Renal pelvis (tissue), 1 donor: ENCODE measurements at regions not wholly inside any gene's neighbourhood (a gene's known extent, or its start where the extent isn't known, plus 50 kb on each side); places are given as distances from the start of the nearest gene placed in this dataset.

Source experiments
- DNase-seq: peaks from one replicate; pipeline ENCODE4 v3.0.0-alpha.2; 2013

DNA sequence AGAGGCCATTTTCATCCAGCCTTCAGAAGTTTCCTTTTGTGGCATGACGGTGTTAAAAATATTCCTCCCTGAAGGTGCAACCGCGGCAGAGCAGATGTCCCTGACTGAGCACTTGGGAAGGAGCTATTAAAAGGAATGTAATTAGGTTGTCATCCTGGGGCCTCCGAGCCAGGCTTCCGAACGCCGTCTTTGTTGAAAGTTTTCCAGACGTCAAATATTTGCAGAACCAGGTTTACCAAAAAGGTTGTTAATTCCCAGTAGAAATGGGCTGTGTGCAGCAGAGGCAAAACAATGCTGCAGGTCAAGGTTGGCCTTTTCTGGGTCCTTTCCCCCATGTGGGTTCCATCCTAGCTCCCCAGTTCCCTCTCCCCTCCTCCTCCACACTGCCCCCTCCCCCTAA, 88.8 kb upstream of the CALM2 start:
- DNase-seq: no peak

DNA sequence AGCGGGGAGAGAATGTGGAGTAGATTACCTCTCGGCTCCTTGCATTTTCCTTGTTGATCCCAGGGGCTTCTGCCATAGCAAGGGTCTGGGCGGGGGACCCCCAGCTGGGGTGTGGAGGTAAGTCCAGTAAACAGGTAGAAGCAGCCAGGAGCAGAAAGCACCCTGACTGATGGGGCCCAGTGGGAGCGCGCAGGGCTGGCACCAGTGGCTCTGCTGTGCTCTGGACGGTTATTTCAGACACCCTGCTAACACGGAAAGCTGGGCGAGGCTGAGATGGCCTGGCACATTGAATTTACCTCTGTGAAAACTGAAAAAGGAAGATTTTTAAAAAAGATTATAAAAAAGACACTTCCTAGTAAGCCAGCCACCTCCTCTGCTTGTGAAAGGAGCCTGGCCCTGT, 88.4 kb upstream of the CALM2 start:
- DNase-seq: no peak

DNA sequence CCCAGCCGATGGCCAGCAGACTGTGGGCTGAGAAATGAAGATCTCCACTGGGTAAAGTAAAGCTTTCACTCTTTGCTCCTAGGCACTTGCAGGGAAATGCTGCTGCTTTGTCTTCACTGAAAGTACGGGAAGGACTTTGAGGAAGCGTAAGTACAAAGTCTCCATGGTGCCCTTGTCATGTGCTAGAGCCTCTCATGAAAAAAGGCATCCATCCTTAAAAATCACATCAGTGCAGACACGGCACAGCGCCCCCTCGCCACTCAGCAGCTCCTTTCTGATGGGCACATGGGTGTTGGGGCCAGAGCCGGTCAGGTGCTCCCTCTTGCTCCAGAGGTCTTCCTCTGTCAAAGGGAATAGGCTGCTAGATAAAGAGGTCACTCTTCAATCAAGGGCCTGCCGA, 87.8 kb upstream of the CALM2 start:
- no peak for DNase-seq

DNA sequence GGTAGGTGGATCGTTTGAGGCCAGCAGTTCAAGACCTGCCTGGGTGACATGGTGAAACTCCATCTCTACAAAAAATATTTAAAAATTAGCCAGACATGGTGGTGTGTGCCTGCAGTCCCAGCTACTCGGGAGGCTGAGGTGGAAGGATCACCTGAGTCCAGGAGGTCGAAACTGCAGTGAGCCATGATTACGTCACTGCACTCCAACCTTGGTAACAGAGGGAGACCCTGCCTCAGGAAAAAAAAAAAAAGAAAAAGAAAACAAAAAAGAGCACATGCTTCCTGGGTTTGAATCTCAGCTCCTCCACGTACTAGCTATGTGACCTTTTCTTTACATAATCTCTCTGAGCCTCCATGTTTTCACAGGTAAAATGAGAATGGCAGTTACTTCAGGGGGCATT, 86.3 kb upstream of the CALM2 start:
- DNase-seq: no peak

DNA sequence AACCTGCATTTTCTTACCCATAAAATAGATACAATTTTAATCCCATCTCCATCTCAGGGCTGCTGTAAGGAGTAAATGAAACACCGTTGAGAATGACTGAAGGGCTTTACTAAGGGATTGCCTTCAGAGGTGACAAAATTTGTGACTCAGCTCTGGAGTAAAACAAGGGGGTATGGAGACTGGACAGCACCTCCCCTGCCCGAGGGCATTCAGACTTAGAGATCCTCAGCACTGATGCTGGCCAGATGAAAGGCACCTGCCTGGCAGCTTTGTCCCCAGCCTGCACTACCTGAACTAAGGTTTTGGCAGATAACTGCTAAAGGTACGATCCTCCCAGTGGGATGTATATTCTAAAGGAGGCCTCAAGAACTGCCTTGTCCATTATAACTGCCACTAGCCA, 84.7 kb upstream of the CALM2 start:
- no peak for DNase-seq

DNA sequence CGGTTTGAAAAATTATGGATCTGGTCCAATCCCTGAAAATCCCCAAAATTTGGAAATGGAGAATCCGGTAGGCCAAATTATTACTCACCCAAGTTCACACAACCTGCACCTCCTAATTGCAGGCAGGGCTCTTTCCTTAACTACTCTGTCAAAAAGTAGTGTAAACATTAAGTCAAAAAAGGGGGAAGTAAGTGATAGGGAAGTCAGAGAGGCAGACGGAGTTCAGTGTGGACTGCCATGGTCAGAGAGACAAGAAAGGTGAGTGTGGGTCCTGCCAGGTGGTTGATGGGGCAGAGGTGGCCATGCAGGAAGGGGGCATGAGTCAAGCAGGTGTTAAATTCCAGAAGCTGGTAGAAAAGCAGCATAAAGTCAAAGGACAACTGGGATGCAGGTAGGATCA, 83.5 kb upstream of the CALM2 start:
- DNase-seq: no peak

DNA sequence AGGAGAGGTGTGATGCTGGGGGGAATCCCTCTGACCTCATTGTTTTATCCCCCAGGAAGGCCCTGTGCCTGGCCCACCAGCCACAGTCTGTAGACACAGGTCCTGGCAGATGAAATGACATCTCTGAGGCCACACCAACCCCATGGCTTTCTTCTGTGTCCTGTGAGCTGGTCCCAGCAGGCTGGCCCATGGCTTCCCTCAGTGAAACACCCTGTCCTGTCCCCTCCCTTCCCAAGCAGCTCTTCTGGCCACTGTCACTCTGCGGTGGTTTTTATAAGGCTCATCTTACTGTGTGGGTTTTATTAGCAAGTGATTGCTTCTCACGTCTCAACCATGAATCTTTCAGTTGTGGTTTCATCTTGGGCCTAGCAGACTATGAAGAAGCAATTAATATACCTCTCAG, 81.6 kb upstream of the CALM2 start:
- peak; percentile 60 for DNase-seq

DNA sequence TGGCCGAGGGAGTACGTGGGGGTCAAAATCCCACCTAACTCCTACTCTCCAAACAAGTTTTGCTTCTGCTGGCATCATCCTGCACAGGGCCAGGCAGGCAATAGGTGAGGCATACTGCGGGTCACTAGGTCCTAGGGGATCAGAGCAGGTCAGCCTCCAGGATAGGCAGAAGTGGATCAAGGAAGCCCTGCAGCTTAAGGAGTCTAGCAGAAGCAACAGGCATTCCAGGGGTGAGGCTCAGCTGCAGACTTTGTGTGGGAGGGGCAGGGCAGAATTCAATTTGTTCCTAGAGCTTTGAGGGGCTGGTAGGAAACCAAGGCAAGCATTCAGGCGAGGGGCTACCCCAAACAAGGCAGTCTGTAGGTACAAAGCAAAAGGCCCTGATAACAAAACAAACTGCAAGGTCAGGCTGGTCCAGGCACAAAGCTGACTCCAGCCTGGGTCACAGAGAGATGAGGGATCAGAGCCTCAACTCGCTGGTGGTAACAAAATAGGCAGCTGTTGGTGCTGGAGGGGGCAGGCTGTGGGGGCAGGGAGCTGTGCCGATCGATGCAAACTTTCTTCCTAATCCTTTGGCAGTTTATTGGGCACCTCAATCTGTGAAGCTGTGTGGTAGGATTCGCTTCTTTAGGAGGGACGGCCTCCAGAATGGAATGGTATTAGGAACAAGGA, 80.2 kb upstream of the CALM2 start:
- no peak for DNase-seq

DNA sequence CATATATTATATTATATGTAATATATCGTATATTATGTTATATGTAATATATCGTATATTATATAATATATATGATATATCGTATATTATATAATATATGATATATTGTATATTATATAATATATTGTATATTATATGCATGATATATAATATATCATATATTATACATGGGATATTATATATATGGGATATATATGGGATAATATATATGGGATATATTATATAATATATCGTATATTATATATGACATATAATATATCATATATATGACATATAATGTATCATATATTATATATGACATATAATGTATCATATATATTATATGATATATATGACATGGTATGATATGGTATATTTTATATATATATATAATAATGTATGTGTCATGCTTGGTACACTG, 79.5 kb upstream of the CALM2 start:
- DNase-seq: no peak

DNA sequence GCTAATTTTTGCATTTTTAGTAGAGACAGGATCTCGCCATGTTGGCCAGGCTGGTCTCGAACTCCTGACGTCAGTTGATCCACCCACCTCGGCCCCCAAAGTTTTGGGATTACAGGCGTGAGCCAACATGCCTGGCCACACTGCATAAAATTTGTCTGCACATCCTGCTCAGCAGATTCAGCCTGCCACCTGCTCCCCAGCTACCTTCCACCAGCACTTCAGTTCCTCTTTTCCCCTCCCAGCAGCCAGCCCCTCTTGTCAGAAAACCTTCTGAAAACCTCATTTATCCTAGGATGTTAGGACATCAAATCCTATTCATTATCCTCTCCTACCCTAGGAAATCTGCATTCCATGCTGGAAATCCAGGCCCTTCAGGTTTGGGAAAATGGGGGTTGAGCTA, 78.2 kb upstream of the CALM2 start:
- no peak for DNase-seq

DNA sequence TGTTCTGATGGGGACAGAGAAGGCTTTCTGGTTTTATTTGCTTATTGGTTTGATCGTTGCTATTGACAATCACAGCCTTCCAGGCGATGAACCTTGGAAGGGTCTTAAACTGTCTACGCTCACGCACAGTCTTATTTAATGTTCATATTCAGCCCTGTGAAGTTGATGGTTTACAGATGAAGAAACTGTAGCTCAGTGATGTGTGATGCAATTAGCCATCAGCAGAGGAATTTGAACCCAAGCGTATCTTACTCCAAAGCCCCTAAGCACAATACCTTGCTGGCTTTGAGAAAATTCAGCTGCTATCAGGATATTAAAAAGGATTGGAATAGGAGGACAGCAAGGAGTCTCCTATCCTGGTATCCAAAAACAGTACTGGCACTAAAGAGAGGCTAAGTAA, 77.1 kb upstream of the CALM2 start:
- no peak for DNase-seq

DNA sequence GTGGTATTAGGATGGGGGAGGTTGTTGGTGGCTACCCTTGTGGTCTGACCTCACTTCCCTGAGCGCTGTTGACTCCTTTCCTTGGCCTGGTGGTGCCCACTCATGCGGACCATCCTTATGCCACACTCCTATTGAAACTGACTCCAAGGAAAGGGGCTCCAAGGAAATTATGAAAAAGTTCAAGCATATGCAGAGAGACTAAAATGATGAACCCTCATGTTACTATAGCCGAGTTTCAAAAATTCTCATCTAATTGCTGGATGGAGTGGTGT, 75.0 kb upstream of the CALM2 start:
- no peak for DNase-seq

DNA sequence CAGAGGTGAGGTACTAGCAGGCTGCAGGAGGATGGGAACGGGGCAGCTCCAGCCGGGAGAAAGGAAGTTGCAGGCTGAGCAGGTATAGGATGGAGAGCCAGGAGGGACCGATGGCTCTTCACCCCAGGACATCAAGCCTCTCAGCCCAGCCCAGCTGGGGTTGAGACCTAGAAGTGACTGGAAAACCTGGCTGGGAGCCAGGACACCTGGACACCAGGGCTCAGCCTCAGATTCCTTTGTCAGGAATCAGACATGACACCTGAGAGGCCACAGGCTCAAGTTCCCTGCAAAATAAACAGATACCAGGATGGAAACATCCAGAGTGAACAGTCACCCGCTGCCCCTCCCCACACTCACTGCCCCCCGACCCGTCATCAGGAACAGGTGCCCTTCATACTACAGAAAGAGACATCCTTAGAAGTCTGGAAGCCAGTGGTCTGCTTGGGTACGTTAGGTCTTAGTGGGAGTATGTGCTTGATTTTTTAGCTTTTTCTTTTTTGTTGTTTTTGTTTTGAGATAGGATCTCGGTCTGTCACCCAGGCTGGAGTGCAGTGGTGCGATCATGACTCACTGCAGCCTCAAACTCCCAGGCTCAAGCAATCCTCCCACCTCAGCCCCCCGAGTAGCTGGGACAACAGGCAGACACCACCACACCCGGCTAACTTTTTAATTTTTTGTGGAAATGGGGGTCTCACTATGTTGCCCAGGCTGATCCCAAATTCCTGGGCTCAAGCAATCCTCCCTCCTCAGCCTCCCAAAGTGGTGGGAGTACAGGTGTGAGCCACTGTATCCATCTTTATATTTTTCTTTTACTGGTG, 74.5 kb upstream of the CALM2 start:
- DNase-seq: peak; percentile 66

DNA sequence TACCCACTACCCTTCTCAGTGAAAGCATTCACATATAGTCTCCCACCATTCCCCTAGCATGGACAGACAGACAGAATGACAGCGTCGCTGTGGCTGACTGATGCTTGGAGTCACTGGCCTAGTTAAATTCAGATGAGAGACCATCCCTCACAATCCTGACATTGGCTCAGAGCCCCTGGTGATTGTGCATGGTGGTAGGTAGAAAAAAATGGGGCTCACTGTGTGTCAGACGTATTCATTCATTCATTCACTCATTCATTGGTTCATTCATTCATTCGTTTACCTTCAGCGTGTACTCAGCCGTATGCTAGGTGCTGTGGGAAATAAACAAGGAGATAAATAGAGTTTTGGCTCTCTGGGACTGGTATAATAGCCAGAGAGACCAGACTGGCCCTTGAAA, 73.6 kb upstream of the CALM2 start:
- no peak for DNase-seq

DNA sequence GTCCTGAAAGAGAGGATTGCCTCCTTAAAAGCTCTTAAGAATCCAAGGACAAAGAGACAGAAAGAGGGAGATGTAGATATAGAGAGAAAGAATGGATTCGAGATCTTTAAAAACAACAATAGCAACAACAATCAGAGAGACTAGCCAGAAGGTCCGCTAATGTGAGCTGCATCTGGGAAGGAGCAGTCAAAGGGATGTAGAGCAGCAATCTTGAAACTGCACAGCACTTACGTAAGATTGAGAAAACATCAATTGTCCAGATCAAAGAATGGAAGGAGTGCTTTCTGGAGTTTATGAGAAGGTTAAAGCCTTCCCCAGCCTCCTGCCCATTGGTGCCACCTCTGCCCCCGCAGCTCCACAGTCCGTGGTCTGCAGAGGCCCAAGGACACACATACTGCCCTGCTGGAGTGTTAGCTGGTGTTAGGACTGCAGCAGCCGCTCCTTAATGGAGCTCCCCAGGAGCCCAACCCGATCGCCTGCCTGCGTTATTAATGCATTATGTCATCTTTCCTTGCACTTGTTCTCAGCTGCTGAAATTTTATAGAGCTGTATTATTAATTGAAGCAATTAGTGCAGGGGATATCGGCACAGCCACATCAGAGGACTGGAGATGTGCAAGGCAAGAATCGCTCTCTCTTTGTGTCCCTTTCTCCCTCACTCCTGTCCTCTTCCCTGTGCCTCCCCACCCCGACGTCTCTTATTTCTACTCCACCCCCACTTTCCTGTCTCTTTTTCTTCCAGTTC, 73.0 kb upstream of the CALM2 start:
- no peak for DNase-seq

DNA sequence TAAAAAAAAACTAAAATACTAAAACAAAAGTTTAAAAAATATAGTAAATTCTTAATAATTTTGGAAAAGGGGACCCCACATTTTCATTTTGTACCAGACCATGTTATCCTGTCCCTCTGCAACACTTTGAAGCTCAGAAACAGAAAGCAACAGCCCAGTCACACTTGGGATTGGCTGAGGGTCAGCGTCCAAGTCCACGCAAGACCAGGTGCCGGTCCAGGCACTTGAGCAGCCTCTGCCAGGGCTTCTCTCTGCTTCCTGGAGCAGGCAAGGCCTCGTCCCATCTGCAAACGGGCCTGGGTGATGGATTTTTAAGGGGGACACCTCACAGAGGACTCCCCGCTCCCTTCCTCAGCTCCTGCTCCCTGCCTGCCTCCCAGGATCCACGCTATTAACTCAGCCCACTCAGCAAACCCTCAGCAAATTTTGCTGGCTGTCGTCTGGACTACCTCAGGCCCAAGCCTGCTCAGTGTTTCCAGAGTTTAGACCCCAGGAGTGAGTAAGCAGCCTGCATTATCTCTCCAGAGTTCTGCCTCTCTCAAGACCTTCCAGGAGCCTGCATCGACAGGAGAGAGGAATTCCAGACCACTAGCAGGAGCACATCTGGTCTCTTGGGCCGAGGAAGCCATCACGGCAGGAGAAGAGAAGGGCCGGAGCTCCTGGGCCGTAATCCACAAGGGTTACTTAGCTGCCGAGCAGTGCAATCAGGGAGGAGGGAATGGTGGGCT, 67.4 kb upstream of the CALM2 start:
- no peak for DNase-seq

DNA sequence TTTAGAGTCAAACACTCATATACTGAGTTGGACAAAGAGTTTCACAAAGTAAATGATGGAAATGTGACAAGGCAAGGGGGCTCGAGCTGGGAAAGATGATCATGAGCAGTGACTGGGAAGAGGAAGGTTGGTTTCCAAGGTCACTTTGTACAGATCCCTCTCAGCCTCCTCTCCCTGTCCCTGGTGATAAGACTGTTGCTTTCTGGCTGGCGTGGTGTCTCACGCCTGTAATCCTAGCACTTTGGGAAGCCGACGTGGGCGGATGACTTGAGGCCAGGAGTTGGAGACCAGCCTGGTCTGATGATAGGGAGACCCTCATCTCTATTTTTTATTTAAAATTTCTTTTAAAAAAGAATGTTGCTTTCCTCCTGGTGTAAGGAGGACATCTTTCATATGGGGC, 65.4 kb upstream of the CALM2 start:
- no peak for DNase-seq

DNA sequence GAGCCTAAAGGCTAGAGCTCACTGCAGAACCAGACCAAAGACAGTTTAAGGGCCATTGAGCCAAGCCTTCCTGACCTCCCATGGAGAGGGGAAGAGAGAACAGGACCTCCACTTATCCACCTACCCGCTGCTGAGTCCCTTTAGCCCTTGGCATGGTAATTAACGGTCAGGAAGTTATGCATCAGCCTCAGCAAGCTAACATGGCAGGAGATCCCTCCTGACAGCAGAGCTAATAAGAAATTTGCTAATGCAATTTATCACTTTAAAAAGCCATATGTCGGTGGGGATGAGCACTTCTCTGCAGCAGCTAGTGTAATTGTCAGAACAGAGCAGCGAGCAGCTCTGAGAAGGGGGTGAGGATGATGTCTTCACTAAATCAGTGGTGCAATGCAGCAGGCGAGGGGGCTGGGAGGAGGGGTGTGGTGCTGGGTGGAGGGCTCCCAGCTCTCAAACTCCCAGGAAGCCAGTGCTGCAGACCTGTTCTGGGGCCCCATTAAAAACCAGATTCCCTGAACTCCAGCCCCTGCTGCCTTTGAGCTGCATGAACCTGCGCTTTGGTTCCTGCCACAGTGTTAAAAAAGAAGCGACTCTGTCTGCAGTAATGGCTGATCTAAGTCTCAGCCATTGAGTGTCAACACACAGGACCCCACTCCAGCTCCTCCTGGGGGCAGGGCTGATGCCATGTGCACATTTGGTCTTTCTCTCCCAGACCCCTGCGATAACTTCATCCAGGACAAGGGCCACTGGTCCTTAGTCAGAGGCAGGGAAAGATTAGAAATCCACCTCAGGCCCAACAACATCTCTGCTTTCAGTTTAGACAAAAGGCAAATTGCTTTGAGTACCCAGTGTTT, 63.0 kb upstream of the CALM2 start:
- DNase-seq: no peak

DNA sequence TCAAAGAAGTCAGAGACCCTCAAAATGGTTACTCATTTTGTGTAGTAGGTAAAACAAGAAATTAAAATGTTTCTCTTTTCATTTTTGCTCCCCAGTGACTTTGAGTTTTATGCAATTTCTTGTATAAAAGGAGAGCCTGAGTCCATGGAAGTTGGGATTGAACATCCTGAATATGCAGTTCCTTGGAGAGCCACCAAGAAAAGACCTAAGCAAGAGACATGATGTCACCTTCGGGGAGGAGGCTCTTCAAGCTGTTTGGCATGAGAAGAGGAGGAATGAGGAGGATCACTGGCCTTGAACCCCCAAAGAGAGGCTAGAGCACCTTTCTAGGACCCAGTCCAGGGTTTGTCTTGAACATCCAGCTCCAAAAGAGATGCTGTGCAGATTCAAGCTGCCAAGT, 62.3 kb upstream of the CALM2 start:
- no peak for DNase-seq

DNA sequence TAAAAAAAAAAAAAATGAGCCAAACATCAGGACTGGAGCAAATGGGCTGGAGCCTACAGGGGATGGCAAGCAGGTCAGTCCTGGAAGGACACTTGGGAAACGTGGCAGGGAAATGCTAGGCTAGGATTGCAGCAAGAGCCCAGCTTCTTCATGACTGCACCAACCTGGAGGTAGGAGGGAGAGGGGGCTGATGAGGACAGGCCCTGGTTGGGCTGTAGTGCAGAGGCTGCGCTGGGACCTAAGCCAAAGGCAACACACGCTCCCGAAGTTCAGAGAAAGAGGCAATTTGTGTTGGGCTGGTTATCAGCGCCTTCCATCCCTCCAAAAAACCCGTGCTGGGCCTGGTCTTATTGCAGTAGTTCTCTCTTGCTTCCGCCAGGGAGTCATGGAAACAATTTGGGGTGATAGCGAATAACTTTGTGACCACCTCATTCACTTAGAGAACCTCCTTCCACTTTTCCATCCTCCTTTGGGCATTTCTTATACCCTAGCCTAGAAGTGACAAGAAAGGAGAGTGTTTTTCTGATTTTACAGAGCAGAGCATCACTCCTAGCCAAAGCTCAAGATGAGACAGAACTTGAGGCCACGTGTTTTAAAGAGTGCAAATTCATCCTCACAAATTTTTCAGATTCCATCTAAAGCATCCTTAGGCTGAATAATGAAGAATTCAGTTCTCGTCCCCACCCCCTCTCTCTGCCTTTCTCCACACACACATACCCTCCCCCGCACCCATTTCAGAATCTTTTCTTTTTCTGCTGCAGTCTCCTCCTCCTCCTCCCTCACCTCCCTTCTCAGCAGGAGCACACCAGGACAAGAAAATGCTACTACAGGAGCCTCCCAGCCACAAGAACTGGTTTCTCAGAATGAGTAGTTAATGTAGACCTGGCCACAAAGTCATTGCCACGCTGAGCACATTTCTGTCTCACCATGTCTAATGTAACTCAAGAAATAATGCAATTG, 61.3 kb upstream of the CALM2 start:
- DNase-seq: peak; percentile 76
